GM19035 (cell line): ENCODE measurements at regions not wholly inside any gene's neighbourhood (a gene's known extent, or its start where the extent isn't known, plus 50 kb on each side); places are given as distances from the start of the nearest gene placed in this dataset.

Experiments
- ATAC-seq: cut with Tn5 transposase; IDR thresholded peaks from one replicate; pipeline ENCODE4 v1.9.1; 2021; ENCODE audit not compliant: unreplicated experiment

DNA sequence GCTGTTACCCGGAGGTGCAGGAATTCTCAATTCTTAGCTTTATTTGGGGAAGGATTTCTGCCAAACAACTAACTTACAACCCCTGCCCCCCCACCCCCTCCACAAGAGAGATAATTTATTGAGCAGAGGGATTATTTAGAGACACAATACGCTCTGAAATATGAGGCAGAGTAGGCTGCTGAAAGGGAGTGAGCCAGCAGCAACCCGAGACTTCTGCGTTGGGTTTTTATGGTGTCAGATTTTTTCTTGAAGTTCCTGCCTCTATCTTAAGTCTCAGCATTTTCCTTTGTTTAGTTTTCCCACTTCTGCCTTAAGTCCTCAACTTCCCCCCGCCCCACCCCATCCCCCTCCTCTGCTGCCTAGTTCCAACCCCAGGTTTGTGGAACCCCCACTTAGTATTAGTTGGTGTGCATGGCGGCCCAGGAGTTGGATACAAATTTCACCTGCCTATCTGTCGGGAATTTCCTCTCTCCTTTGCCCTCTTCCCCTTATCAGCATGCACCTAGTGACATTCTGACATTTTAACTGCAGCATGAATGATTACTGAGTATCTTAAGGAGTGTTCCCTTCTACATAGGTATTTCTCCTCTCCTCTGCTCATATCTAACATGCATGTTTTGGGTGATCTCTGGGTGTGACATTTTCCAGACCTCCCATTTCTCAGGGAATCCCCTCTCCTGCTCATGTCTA, 1635.9 kb upstream of the LRRTM1 start:
- no peak for ATAC-seq

DNA sequence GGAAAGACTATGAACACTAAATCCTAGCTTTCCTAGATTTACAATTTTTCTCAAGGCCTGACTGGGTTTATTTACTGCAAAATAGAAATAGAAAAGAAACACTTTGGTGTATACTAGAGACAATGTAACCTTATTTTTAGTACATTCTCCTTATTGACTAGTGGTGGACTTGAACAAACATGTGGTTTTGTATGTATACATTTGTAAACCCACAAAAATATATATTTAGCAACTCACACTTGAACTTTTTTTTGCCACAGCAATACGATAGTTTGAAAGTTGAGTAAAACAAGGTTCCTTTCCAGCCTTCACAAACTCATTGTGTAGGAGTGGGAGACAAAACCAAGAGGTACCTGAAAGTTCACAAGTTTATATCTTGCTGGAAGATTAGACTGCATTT, 1633.4 kb upstream of the LRRTM1 start:
- ATAC-seq = no peak

DNA sequence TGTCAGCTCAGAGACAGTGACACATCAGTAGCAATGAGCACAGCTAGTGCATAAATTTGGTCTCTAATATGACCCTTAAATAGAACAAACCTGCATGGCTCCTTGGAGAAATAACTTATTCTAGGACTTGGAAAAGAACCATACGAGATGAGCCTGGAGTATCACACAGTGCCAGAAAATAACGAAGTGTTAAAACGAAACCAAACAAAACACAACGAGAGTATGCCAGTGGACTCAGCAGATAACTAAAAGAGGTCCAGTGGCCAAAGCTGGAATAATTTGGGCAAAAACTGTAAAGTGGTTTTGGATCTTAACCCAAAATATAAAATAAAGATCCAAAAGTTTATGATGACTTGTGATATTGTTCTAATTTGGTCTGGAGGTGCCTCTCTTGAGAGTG, 1599.0 kb upstream of the LRRTM1 start:
- ATAC-seq = no peak

DNA sequence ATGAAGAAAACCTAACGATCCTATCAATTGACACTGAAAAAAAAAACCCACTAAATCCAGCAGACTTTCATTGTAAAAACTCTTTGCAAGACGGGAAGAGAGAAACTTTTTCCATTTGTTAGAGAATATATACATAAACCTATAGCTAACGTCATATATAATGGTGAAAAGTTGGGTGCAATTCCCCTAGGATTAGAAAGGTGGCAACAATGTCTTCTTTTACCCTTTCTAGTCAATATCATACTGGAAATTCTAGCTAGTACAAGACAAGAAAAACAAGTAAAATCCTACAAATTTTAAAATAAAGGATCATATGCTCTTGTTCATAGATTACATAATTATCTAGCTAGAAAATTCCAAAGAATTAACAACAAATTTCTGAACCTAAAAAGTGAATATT, 1596.5 kb upstream of the LRRTM1 start:
- no peak for ATAC-seq

DNA sequence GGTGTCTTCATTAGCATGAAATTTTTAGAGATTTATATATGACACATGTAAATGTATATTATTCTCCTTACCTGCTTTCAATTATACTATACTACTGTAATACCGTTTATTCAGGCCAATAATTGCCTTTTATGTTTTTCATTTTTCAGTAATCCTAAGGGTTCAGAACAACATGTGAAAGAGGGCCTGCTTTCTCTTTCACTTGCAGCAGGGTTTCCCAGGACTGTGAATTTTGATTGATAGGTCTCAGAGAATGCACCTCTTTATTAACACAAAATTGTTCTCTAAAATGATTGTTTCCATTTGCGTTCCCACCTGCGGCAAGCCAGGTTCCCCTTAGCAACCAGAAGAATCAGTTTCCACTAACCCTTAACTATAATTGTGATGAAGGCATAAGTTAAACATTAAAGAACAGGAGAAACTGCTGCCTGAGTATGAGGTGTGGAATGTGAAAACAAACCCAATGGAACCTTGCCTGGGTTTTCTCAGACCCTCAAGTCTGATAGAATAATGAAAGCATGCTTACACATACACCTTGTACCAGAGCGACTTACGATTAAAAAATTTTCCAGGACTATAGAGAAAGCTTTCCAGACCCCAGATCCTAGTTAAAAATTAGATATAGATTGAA, 1591.2 kb upstream of the LRRTM1 start:
- no peak for ATAC-seq

DNA sequence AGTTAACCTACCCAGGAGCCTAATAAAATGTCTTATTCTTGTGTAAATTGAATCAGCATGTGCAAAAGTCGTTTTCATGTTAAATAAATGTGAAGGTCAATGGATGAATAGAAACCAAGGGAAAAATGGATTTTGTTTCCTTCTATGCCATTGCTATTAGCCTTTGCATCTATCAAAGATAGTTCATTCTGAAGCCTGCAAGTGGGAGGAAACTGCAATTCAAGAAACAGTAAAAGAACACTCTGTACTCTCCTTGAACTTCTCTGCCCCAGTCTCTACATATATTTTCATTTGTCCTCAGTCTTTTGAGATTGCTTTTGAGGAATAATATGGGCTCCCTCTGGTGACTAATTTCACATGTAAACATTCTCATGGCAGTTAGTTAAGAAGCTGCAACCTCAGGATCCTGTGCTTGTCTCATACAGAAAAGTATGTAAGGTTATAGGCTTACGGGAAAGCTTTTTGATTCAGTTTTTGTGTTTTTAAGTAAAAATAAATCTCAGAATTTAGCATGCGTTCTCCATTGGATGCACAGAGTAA, 1590.0 kb upstream of the LRRTM1 start:
- ATAC-seq = no peak

DNA sequence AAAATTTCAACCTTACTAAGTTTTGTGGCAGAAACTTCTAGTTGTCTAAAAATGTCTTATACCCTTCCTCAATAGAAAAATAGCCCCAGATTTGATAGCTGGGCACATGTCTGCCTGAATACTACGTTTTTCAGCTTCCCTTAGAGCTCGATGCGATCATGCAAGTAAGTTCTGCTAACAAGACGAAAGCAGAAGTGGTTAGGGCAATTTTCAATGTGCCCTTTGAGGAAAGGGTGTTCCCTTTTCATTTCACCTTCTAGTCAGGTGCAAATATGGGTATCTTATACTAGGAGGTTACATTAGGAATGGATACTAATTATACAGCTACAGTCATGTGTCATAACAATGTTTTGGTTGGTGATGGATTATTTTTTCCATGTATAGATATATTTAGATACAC, 1572.1 kb upstream of the LRRTM1 start:
- no peak for ATAC-seq

DNA sequence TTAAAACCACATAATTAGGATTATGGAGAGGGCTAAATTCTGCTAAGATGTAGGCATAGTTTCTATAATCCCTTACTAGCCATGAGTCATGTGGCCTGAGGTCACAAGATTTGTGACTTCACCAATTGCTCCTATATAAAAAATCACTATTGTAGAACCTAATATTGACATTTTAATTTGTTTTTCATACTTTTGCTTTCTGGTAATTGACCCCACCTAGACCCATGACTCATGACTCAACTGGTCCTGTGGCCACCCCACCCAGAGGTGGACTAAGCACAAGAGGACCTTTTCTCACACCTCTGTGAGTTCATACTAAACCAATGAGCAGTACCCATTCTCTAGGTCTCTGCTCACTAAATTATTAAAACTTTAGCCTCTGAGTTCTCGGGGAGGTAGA, 1567.5 kb upstream of the LRRTM1 start:
- ATAC-seq = no peak

DNA sequence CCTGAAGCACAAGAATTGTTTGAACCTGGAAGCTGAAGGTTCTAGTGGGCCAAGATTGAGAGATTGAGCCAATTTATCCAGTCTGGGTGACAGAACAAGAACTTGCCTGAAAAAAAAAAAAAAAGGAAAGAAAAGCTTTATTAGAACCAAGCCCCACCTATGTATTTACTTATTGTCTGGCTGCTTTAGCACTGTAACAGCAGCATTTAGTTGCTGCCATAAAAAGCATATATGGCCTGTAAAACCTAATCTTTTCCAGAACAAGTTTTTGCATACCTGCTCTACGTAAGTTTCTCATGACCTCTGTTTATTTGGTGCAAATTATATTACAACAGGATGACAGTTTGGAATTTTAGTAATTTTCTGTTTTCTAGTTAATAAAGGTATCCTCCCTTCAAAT, 1565.6 kb upstream of the LRRTM1 start:
- no peak for ATAC-seq

DNA sequence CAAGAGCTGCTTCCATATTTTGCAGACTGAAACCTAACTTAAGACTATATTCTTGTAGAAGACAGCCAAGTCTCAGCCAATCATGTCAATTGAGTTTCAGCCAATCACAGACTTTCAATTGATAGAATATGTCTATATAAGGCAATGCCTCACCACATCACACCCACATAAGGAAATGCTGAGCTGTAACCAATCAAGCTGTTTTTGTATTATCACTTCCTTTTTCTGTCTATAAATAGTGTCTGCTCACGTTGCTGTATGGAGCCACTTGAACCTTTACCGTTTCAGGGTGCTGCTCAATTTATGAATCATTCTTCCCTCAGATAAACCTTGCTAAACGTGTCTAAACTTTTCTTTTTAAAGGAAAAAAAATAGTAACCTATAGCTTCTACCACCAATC, 1554.4 kb upstream of the LRRTM1 start:
- ATAC-seq = no peak

DNA sequence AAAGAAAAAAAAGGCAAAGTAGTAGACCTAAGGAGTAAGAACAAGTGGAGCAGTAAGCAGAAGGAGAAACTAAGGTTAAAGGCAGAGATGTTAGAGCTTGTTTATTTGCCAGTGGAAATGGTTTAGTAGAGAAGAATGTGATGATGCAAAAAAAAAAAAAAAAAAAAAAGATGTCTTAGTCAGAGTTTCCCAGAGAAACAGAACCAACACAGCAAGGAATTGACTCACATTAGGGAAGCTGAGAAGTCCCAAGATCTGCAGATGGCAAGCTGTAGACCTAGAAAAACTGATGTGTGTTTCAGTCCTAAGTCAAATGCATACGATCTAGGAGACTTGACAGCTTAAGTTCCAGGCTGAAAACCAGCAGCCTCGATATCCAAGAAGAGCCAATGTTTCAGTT, 1548.8 kb upstream of the LRRTM1 start:
- ATAC-seq = no peak

DNA sequence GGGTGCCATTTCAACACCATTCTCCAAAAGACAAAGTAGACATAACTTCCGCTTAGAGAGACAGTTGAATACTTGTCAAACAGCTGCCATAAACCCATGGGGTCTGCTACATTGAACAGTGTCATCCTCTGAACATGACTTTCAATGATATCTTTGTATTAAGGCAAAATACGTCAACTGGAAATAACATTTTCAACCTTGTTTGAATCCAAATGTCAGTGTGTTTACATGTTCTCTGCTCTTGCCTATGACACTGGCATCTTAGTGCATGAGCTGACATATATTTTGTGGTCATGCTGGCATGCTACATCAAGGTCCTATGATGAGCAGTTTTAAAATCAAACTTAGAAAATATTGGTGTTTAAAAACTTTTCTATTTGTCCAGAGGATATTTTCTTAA, 1548.1 kb upstream of the LRRTM1 start:
- no peak for ATAC-seq

DNA sequence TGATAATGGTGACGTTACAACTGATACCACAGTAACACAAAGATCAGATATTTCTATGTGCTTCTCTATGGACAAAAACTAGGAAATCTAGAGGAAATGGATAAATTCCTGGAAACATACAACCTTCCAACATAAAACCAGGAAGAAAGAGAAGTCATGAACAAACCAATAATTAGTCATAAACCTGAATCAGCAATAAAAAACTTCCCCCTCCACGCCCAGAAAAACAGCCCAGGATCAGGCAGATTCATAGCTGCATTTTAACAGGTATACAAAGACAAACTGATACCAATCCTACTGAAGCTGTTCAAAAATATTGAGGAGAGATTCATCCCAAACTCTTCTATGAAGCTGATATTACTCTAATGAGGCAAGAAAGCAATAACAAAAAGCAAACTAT, 1535.2 kb upstream of the LRRTM1 start:
- no peak for ATAC-seq

DNA sequence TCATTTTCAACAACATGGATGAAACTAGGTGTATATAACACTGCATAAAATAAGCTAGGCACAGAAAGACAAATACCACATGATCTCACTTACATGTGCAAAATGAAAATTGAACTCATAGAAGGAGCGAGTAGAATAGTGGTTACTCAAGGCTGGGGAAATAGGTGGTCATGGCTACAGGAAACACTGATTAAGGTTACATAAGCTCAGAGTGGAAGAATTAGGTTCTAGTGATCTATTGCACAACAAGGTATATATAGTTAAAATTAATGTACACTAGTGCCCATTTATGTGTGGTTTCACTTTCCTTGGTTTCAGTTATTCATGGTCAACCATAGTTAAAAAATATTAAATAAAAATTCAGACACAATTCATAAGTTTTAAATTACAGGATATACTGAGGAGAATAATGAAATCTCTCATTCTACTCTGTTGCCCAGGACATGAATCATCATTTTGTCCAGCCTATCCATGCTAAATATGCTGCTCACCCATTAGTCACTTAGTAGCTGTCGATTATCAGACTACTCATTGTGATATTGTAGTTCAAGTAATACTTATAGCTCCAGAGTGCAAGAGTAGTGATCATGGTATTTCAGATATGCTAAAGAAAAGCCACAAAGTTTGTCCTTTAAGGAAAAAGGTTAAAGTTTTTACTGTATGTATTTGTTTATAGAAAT, 1530.9 kb upstream of the LRRTM1 start:
- ATAC-seq = no peak

DNA sequence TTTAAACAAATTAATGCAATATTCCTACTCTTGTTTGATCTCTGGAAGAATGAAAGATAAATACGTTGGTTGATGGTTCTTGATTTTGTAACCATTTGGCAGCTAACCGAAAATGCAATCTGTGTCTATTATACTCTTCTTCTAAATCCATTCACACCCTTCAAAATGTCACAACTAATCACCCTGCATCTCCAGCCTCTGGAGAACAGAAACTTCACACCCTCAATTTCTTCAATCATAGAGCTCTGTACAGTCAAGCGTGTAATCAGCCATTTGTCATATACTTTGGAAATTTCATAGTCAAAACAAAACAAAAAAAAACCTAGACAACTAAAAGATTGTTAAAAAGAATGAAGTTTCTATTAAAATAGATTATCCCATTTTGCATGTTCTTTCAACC, 1482.3 kb upstream of the LRRTM1 start:
- ATAC-seq = no peak

DNA sequence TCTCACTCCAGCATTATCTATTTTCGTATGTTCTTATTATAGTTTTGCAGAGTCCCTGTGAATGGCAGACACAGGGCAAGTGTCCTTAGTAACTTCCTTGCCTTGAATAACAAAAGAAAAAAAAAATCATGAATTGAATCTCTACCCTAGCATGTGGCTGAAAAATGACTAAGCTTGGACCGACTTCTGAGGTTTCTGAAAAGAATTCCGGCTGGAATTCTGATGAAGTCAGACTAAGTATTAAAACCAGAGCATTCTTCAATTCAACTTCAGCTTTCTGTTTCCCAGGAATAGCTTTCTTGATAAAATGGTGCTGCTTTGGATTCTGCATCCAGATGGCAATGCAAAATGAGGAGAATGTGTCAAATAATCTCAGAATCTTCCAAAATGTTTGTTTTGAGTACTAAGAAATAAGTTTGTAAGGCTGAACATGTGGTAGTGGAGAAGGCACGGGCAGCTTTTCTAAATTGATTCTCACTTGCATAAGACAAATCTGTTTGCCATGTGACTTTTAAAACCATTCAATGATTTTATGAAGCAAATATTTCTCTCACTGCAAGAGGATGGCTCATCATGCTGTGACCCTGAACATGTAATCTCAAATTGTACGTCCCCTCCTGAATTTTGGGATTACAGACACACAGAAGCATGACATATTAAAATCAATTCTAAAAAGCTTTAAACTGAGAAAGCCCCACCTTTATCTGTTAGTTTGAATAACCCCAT, 1462.8 kb upstream of the LRRTM1 start:
- no peak for ATAC-seq

DNA sequence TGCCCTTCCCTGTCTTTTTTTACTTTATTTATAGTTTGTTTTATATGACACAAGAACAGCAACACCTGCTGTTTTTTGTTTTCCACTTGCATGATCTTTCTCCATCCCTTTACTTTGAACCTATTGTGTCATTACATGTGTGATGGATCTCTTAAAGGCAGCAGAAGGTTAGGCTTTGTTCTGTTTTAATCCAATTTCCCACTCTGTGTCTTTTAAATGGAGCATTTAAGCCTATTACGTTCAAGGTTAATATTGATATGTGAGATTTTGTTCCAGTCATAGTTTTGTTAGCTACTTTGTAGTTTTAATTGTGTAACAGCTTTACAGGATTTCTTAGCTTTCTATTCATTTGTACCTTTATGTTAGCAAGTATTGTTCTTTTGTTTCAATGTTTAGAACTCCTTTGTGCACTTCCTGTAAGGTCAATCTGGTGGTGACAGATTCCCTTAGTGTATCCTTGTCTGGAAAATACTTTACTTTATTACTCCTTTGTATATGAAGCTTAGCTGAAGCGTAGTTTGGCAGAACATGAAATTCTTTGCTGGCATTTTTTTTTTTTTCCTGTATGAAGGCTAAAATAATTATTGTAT, 1443.0 kb upstream of the LRRTM1 start:
- no peak for ATAC-seq

DNA sequence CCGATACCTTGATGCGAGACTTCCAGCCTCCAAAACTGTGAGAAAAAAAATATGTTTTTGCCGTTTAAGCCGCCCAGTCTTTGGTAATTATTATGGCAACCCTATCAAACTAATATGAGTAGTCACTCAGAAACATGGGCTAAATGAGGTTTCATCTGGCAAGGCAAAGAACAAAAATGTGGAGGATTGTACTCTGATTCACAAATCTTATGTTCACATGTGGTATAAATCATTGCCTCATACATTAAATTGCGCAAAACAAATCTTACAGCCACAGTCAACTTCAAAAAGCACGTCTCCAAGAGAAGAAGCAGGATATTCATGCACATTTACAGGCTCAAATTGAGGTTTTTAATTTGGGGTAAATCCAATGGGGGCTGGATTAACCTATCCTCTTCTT, 1435.4 kb upstream of the LRRTM1 start:
- no peak for ATAC-seq

DNA sequence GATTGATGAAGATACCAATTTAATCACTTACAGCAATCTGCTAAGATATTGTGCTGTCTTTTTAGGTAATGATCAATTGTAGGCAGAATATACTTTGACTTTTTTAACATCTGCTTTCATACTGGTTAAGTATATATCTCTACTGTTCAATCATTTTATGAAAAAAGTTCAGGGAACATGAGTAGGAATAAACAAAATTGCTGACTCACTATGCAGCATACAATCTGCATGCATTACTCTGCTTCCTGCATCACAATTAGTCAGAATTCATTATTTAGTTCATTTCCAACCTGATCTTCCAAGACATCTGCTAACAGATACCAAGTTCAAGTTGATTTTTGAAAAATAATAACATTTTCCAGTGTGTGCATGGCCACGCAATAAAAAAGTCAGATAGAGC, 1430.4 kb upstream of the LRRTM1 start:
- no peak for ATAC-seq

DNA sequence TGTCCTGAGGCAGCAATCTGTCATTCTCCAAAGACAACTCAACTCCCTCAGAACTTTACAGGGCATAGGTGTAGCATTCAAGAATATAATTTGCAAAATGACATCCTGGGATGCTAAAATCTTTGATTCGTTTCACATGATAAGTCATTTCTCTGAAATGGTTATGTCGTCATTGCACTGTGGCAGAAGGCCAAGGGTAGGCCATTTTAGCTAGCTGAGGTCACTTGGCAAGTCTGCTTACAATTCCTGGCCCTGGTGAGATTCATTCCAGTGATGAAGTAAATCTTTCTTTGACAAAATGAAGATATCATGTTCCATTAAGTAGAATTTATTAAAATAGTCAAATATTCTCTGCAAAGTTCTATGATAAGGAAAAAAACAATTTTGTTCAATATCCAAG, 1410.3 kb upstream of the LRRTM1 start:
- no peak for ATAC-seq

DNA sequence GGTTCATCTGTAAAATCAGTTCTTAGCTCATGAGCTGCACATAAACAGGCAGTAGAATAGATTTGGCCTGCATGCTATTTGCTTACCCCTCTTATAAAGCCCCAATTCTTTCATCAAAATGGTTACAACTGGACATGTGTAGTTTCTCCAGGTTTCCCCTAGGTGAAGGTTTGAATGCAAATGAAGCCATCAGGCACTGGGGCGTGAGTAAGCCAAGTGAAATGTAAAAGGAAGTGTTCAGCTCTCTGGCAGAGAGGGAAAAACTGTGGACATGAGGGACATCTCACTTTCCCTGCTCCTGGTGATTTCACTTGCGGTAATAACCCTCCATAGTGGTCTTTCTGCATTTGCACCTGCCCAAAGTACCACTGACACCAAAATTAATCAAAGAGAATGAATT, 1402.3 kb upstream of the LRRTM1 start:
- ATAC-seq = no peak
